ENCODE measurements at regions not wholly inside any gene's neighbourhood (a gene's known extent, or its start where the extent isn't known, plus 50 kb on each side); places are given as distances from the start of the nearest gene placed in this dataset.

- TF ChIP-seq CTCF (IDR thresholded peaks at IDR 0.05), result no peak
- TF ChIP-seq POLR2A (IDR thresholded peaks at IDR 0.05), result no peak
These were observed 644.5 kb downstream of the NPHP4 start for GRCh38 chr1:5347726-5348125.

Data from right lobe of liver (tissue), 4 donors.